ENCODE measurements at regions not wholly inside any gene's neighbourhood (a gene's known extent, or its start where the extent isn't known, plus 50 kb on each side); places are given as distances from the start of the nearest gene placed in this dataset.

DNA sequence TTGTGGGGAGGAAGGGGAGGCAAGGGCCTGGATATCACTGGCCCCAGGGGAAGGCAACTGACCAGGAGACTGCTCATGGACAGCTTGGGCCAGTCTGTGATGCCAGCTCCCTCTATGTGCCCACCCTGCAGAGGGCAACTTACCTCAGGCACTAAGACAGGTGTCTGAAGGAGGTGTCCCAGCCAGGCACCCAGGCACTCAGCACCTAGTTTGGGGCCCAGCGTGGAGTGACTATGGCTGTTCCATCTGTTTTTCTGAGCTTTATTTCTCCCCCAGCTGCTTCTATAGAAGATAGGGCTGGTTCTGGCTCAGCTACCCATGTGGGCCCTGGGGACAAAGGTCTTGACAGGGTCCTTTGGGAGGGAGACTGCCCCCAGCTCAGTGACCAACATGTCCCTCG is 150.6 kb upstream of the PCBD1 start:
- Histone ChIP-seq H3K36me3 (ENCODE audit: control insufficient read depth, insufficient read depth, low read length) (no peaks in the 10 kb centered on the region), H3K27ac (ENCODE audit: low read length) (no peak overlapping the region), H3K27me3 (ENCODE audit: control insufficient read depth, insufficient read depth, low read length) (peaks cover 4% of the 10 kb centered on the region; the same call in 1 of the 2 replicates), H3K4me1 (ENCODE audit: control insufficient read depth, insufficient read depth, low read length) (no peaks in the 10 kb centered on the region), H3K4me3 (ENCODE audit: low read depth in 2 of 2, low read length in 2 of 2) (no peak overlapping the region), H3K9me3 (ENCODE audit: control insufficient read depth, insufficient read depth, low read depth, low read length) (no peaks in the 10 kb centered on the region)
- BruUV-seq (replicated peaks): no TSS peak
- TF ChIP-seq TCF7L2 (IDR thresholded peaks at IDR 0.05; ENCODE audit: low read depth, low read length): no peak
- TF ChIP-seq, protein P1, sequence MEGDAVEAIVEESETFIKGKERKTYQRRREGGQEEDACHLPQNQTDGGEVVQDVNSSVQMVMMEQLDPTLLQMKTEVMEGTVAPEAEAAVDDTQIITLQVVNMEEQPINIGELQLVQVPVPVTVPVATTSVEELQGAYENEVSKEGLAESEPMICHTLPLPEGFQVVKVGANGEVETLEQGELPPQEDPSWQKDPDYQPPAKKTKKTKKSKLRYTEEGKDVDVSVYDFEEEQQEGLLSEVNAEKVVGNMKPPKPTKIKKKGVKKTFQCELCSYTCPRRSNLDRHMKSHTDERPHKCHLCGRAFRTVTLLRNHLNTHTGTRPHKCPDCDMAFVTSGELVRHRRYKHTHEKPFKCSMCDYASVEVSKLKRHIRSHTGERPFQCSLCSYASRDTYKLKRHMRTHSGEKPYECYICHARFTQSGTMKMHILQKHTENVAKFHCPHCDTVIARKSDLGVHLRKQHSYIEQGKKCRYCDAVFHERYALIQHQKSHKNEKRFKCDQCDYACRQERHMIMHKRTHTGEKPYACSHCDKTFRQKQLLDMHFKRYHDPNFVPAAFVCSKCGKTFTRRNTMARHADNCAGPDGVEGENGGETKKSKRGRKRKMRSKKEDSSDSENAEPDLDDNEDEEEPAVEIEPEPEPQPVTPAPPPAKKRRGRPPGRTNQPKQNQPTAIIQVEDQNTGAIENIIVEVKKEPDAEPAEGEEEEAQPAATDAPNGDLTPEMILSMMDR (IDR thresholded peaks at IDR 0.05): no peak
- TF ChIP-seq POLR2AphosphoS5 (IDR thresholded peaks at IDR 0.05; ENCODE audit: low read depth, low read length): no peak
- TF ChIP-seq SIN3A (IDR thresholded peaks at IDR 0.05; ENCODE audit: borderline replicate concordance, insufficient read depth, low read depth, low read length): no peak
- TF ChIP-seq, protein P2, sequence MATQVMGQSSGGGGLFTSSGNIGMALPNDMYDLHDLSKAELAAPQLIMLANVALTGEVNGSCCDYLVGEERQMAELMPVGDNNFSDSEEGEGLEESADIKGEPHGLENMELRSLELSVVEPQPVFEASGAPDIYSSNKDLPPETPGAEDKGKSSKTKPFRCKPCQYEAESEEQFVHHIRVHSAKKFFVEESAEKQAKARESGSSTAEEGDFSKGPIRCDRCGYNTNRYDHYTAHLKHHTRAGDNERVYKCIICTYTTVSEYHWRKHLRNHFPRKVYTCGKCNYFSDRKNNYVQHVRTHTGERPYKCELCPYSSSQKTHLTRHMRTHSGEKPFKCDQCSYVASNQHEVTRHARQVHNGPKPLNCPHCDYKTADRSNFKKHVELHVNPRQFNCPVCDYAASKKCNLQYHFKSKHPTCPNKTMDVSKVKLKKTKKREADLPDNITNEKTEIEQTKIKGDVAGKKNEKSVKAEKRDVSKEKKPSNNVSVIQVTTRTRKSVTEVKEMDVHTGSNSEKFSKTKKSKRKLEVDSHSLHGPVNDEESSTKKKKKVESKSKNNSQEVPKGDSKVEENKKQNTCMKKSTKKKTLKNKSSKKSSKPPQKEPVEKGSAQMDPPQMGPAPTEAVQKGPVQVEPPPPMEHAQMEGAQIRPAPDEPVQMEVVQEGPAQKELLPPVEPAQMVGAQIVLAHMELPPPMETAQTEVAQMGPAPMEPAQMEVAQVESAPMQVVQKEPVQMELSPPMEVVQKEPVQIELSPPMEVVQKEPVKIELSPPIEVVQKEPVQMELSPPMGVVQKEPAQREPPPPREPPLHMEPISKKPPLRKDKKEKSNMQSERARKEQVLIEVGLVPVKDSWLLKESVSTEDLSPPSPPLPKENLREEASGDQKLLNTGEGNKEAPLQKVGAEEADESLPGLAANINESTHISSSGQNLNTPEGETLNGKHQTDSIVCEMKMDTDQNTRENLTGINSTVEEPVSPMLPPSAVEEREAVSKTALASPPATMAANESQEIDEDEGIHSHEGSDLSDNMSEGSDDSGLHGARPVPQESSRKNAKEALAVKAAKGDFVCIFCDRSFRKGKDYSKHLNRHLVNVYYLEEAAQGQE (IDR thresholded peaks at IDR 0.05; ENCODE audit: insufficient read depth in 1 of 2, low read depth in 2 of 2, low read length in 1 of 2): no peak
- CTCF ChIA-PET: no interaction called here
- ATAC-seq (no peak), DNase-seq (ENCODE audit: low read depth, low spot score) (no peak)
- POLR2A ChIA-PET: interaction anchor here (0.5 kb wide), 1 partner anchor 1533 kb away, joined by 4 read pairs; no protein-coding TSS in a partner anchor
- in situ Hi-C loops (cut with HindIII; ENCODE audit: low pct_unique_long_range_greater_than_20kb, low sequenced_read_pairs): no loop called here
- intact Hi-C loops (cut with micrococcal nuclease; ENCODE audit: unreplicated experiment): no loop called here

DNA sequence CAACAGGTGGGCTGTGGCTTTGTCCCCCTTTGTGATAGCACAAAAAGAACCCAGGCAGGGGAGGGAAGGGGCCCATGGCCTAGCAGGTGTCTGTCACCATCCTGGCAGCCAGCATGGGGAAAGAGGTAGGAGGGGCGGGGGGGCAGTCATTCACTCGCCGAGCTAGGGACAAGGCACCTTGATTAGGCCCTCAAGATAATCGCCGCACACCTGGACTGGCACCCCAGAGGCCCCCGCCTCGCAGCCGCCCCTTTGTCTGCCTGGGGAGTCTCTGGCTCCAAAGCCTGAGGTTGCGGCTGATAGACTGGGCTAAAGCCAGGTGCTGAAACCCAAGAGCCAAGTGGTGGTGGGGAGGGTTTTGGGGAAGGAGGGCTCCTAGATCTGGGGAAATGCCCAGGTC is 151.2 kb upstream of the PCBD1 start:
- Histone ChIP-seq H3K9me3 (ENCODE audit: control insufficient read depth, insufficient read depth, low read depth, low read length) (no peaks in the 10 kb centered on the region), H3K4me3 (ENCODE audit: low read depth in 2 of 2, low read length in 2 of 2) (no peak overlapping the region), H3K4me1 (ENCODE audit: control insufficient read depth, insufficient read depth, low read length) (no peaks in the 10 kb centered on the region), H3K27me3 (ENCODE audit: control insufficient read depth, insufficient read depth, low read length) (peaks cover 4% of the 10 kb centered on the region; the same call in 1 of the 2 replicates), H3K36me3 (ENCODE audit: control insufficient read depth, insufficient read depth, low read length) (no peaks in the 10 kb centered on the region), H3K27ac (ENCODE audit: low read length) (no peak overlapping the region)
- no peak for ATAC-seq
- BruUV-seq (replicated peaks): no TSS peak
- CTCF ChIA-PET: interaction anchor here (0.6 kb wide), 1 partner anchor 169 kb away, joined by 6 read pairs; no protein-coding TSS in a partner anchor
- intact Hi-C loops (cut with micrococcal nuclease; ENCODE audit: unreplicated experiment): no loop called here
- no peak for DNase-seq (ENCODE audit: low read depth, low spot score)
- POLR2A ChIA-PET: no interaction called here
- in situ Hi-C loops (cut with HindIII; ENCODE audit: low pct_unique_long_range_greater_than_20kb, low sequenced_read_pairs): no loop called here
- TF ChIP-seq, protein P2 (IDR thresholded peaks at IDR 0.05; ENCODE audit: insufficient read depth in 1 of 2, low read depth in 2 of 2, low read length in 1 of 2): no peak
- TF ChIP-seq, protein P1 (IDR thresholded peaks at IDR 0.05): no peak
- TF ChIP-seq POLR2AphosphoS5 (IDR thresholded peaks at IDR 0.05; ENCODE audit: low read depth, low read length) (no peak), TCF7L2 (IDR thresholded peaks at IDR 0.05; ENCODE audit: low read depth, low read length) (no peak)

All from Panc1 (cell line).